Heart left ventricle (tissue), 16 donors: ENCODE measurements at regions not wholly inside any gene's neighbourhood (a gene's known extent, or its start where the extent isn't known, plus 50 kb on each side); places are given as distances from the start of the nearest gene placed in this dataset.

ENCODE experiments used
- ATAC-seq, 4 donors: fragments of 200-7000 bp; cut with Tn5 transposase; one replicate each; pipeline ENCODE4 v1.9.1; 2020 to 2022; ENCODE audit warnings: moderate library complexity in 4 of 4, mild to moderate bottlenecking in 3 of 4, moderate number of reproducible peaks in 1 of 4
- DNase-seq, 5 donors: peaks; one replicate each; pipeline ENCODE4 v3.0.0-alpha.2; 2020
- H3K27ac ChIP-seq, 12 donors: fragments of 200-600 bp; sonication (generic) in 4 of 12; one replicate each; pipeline versions ENCODE4 v1.5.0 to v1.8.0; 2016 to 2022; ENCODE audit warnings: mild to moderate bottlenecking in 2 of 12
- H3K27me3 ChIP-seq, 9 donors: fragments of 200-600 bp; sonication (generic) in 2 of 9; one replicate each; pipeline versions ENCODE4 v1.5.1 to v1.8.0; 2016 to 2022; ENCODE audit warnings: mild to moderate bottlenecking in 3 of 9
- H3K36me3 ChIP-seq, 9 donors: fragments of 200-600 bp; sonication (generic) in 2 of 9; one replicate each; pipeline versions ENCODE4 v1.5.0 to v1.8.0; 2018 to 2022; ENCODE audit warnings: mild to moderate bottlenecking in 2 of 9
- H3K4me1 ChIP-seq, 12 donors: fragments of 200-600 bp; sonication (generic) in 4 of 12; one replicate each; pipeline versions ENCODE4 v1.5.0 to v1.8.0; 2016 to 2022; ENCODE audit warnings: mild to moderate bottlenecking in 3 of 12
- H3K4me3 ChIP-seq, 12 donors: fragments of 200-600 bp; sonication (generic) in 4 of 12; one replicate each; pipeline versions ENCODE4 v1.5.0 to v1.8.0; 2017 to 2022; ENCODE audit warnings: mild to moderate bottlenecking in 9 of 12, moderate library complexity in 4 of 12
- H3K9me3 ChIP-seq, 12 donors: fragments of 200-600 bp; sonication (generic) in 4 of 12; one replicate each; pipeline versions ENCODE4 v1.5.0 to v1.8.0; 2016 to 2022; ENCODE audit warnings: mild to moderate bottlenecking in 1 of 12
- CTCF ChIP-seq, 12 donors: fragments of 200-600 bp; sonication (generic) in 4 of 12; IDR thresholded peaks; one replicate each; pipeline versions ENCODE4 v1.5.0 to v1.8.0; 2018 to 2022; ENCODE audit warnings: antibody characterized with exemption in 12 of 12, mild to moderate bottlenecking in 5 of 12
- POLR2A ChIP-seq, 2 donors: fragments of 450-650 bp; IDR thresholded peaks; one replicate each; pipeline ENCODE4 v1.6.1; 2017; ENCODE audit warnings: antibody characterized with exemption in 2 of 2, mild to moderate bottlenecking in 2 of 2, moderate library complexity in 2 of 2
- WGBS, 4 donors: extraction: QIAGEN DNeasy Blood & Tissue Kit in 2 of 4; methylation state at CpG; one replicate each; pipeline versions ENCODE4 v1.1.5 to v1.1.7; 2013 to 2018; 5-methylcytosine and 5-hydroxymethylcytosine counted together
- intact Hi-C, 10 donors: fragments of 100-400 bp; cut with DNase I; formaldehyde crosslinking; loops; one replicate each; pipeline versions ENCODE4 v1.11.1 to v1.14.2; 2022
- donor health status: ischemic (EF 13 %, LVEDD 7.1; RV severe dilation, severe dysfunction).
- donor health status: healthy with polysubstance abuse.
- donor health status: DM: no; HTN: yes; CAD: no.
- donor health status: DM: no; HTN: no; CAD: no.
- donor health status: ischemic (EF 25% LVEDD 6.9; RV normal size, moderate dysfunction).
- donor health status: ischemic (EF 25% LVEDD 5.7; RV mildly dilated, moderate dysfunction).
- donor health status: healthy.
- donor health status: DM: yes; HTN: yes; CAD: no.
- donor health status: ischemic (EF 35%, LVEDD 5.7; RV mildly dilated, moderate dysfunction).
- donor health status: nonischemic (EF 11% LVEDD 7.7; RV severe dilation, severe dysfunction).
- donor health status: DM: yes; HTN: yes; CAD: no.
- donor health status: PGD.
- donor health status: ischemic (EF 29% LVEDD 5.4; RV normal size, mild dysfunction).
- donor health status: nonischemic (EF 23%, LVEDD 6.1; RV moderate dilation, normal function).

DNA sequence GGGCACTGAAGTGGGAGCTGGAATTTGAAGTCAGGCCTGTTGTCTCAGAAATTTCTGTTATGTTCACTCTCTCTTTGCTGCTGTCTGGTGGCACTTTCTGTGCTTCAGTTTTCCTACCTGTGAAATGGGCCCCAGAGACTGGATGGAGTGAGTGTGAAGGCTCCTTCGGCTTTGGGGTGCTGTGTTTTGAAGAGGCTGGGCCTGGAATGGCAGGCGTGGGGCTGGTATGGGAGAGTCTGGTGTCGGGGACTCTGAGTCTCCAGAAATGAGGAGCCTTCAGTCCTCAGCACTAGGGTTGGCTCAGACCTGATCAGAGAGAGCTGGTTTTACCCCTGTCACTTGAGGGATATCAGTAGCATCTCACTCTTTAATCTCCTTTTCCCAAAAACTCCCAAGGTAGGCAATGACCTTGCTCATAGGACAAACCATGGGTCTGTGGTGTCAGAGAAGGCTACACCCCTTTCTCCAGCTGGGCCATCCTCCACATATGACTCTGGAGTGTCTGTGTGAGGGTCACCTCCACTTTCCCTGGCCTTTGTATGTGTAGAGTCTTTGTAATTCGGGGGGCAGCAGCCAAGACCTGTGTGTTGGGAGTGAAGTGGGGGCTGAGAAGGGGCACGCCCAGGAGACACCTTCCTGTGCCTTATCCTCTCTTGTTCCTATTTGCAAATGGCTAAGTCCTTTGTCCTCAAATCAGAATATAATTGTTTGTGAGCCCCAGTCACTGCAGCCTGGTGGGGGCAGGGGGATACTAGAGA is 279.9 kb downstream of the PTPRU start:
- H3K27me3 ChIP-seq = peaks cover 0 to 33% (median 6%) of the 10 kb centered on the region in 9 donors
- intact Hi-C loops = loop anchor here in 6 of 10 donors (10.0 kb wide), 4 partner anchors 61 to 599 kb away; no protein-coding TSS in a partner anchor
- TF ChIP-seq POLR2A (IDR thresholded peaks at IDR 0.05) (no peak), CTCF (IDR thresholded peaks at IDR 0.05) (no peak)
- H3K27ac ChIP-seq = no peak overlapping the region
- H3K4me3 ChIP-seq = no peak overlapping the region
- no peaks in the 10 kb centered on the region for H3K4me1 ChIP-seq
- no peak for DNase-seq
- no peaks in the 10 kb centered on the region for H3K36me3 ChIP-seq
- no peak for ATAC-seq
- peaks cover 0 to 9% (median 0%) of the 10 kb centered on the region in 12 donors for H3K9me3 ChIP-seq
- WGBS, 4 donors = 76 to 91% (median 81%) methylated on average over 5 of the region's 5 CpGs

GRCh38 chr1:29515170-29515955 is 279.0 kb downstream of the PTPRU start:
- WGBS, 4 donors = 59 to 66% (median 62%) methylated on average over 7 of the region's 7 CpGs
- H3K36me3 ChIP-seq = no peaks in the 10 kb centered on the region
- ATAC-seq = no peak
- no peaks in the 10 kb centered on the region for H3K4me1 ChIP-seq
- intact Hi-C loops = loop anchor here in 6 of 10 donors (10.0 kb wide), 4 partner anchors 61 to 599 kb away; no protein-coding TSS in a partner anchor
- DNase-seq = no peak
- TF ChIP-seq CTCF (IDR thresholded peaks at IDR 0.05) (no peak), POLR2A (IDR thresholded peaks at IDR 0.05) (no peak)
- H3K27ac ChIP-seq = no peak overlapping the region
- H3K4me3 ChIP-seq = no peak overlapping the region
- H3K9me3 ChIP-seq = peaks cover 0 to 9% (median 0%) of the 10 kb centered on the region in 12 donors
- H3K27me3 ChIP-seq = peaks cover 0 to 25% (median 6%) of the 10 kb centered on the region in 9 donors

- Histone ChIP-seq H3K36me3 (no peaks in the 10 kb centered on the region), H3K4me3 (no peak overlapping the region), H3K27ac (no peak overlapping the region), H3K27me3 (peaks cover 0 to 23% (median 6%) of the 10 kb centered on the region in 9 donors), H3K9me3 (peaks cover 0 to 9% (median 0%) of the 10 kb centered on the region in 12 donors), H3K4me1 (no peaks in the 10 kb centered on the region)
- ATAC-seq = no peak
- 73 to 84% (median 78%) methylated on average over 18 of the region's 18 CpGs for WGBS, 4 donors
- intact Hi-C loops = loop anchor here in 6 of 10 donors (5.0 to 10.0 kb wide), 6 partner anchors 60 to 1193 kb away; no protein-coding TSS in a partner anchor
- TF ChIP-seq CTCF (IDR thresholded peaks at IDR 0.05) = no peak
- TF ChIP-seq POLR2A (IDR thresholded peaks at IDR 0.05) = no peak
- no peak for DNase-seq
Measured at GRCh38 chr1:29514361-29515169, 278.2 kb downstream of the PTPRU start.
